Adrenal gland (tissue), 5 donors: ENCODE measurements at regions not wholly inside any gene's neighbourhood (a gene's known extent, or its start where the extent isn't known, plus 50 kb on each side); places are given as distances from the start of the nearest gene placed in this dataset.

Experiments
- POLR2A ChIP-seq, 2 donors: fragments of 450-650 bp; IDR thresholded peaks; one replicate each; pipeline ENCODE4 v1.6.1; 2017; ENCODE audit warnings: antibody characterized with exemption in 2 of 2, mild to moderate bottlenecking in 2 of 2, moderate library complexity in 1 of 2
- TF ChIP-seq, protein P1 (sequence below), 6 experiments: fragments of 450-650 bp in 4 of 6; fragments of 200-600 bp in 2 of 6; sonication (generic) in 1 of 6; IDR thresholded peaks; 1 replicate in 5 of 6; 2 replicates in 1 of 6; pipeline versions ENCODE4 v1.5.1 to v1.8.0; 2016 to 2021; ENCODE audit warnings: antibody characterized with exemption in 6 of 6, mild to moderate bottlenecking in 2 of 6, moderate library complexity in 1 of 6
- donor health status: DM: no; HTN: no; CAD: no.

DNA sequence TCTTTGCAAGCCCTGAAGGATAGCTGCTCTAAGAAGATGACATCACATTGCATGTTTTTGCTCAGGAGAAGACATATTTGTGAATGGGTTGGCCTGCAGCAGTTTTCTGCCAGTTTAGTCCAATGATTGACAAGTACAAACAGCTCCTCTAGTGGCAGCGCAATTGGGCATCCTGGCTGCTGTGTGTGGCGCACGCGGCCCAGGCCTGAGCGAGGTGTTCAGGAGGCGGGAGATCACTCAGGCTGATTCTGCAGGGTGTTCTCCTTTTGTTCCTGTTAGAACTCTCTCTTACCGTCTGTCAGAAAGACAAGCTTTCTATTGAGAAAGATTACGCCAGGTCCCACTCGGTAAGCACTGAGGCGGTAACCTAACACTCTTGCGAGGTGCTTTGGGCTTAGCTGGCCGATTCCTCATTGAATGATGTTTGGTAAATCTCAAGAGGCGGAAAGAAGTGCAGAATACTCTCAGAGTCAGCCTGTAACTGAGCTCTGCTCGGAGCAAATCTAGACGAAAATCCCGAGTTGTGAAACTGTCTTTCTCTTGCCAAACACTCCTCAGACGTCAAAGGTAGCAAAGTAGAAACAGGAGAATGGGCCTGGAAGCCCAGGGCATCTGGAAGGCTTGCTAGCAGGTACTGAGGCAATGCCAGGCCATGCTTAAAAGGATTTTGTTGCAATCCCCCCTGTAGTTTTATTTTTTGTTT is 219.2 kb upstream of the BMPER start:
- TF ChIP-seq, protein P1, sequence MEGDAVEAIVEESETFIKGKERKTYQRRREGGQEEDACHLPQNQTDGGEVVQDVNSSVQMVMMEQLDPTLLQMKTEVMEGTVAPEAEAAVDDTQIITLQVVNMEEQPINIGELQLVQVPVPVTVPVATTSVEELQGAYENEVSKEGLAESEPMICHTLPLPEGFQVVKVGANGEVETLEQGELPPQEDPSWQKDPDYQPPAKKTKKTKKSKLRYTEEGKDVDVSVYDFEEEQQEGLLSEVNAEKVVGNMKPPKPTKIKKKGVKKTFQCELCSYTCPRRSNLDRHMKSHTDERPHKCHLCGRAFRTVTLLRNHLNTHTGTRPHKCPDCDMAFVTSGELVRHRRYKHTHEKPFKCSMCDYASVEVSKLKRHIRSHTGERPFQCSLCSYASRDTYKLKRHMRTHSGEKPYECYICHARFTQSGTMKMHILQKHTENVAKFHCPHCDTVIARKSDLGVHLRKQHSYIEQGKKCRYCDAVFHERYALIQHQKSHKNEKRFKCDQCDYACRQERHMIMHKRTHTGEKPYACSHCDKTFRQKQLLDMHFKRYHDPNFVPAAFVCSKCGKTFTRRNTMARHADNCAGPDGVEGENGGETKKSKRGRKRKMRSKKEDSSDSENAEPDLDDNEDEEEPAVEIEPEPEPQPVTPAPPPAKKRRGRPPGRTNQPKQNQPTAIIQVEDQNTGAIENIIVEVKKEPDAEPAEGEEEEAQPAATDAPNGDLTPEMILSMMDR (IDR thresholded peaks at IDR 0.05), result no peak
- TF ChIP-seq POLR2A (IDR thresholded peaks at IDR 0.05), result no peak
